GM12801 (cell line): ENCODE measurements at regions not wholly inside any gene's neighbourhood (a gene's known extent, or its start where the extent isn't known, plus 50 kb on each side); places are given as distances from the start of the nearest gene placed in this dataset.

Source experiments
- CTCF ChIP-seq: IDR thresholded peaks from one replicate; pipeline ENCODE4 v1.5.1; 2011; ENCODE audit warnings: control low read depth; ENCODE audit not compliant: insufficient read length; ENCODE audit errors: extremely low read depth

GRCh38 chr2:225173909-225174308 lies 131.6 kb upstream of the DOCK10 start:
- TF ChIP-seq CTCF, result no peak

- no peak for TF ChIP-seq CTCF
Observed at GRCh38 chr2:225171350-225171749, 129.1 kb upstream of the DOCK10 start.

- no peak for TF ChIP-seq CTCF
Observed at GRCh38 chr2:225170162-225170561, 127.9 kb upstream of the DOCK10 start.

- TF ChIP-seq CTCF, result no peak
Observed at GRCh38 chr2:225169396-225169795, 127.1 kb upstream of the DOCK10 start.

- TF ChIP-seq CTCF, result no peak
Observed at GRCh38 chr2:225165052-225165451, 122.8 kb upstream of the DOCK10 start.

- TF ChIP-seq CTCF, result no peak
Observed at GRCh38 chr2:225164401-225165050, 122.3 kb upstream of the DOCK10 start.

- TF ChIP-seq CTCF, result no peak
Observed at GRCh38 chr2:225158360-225158759, 116.1 kb upstream of the DOCK10 start.

GRCh38 chr2:225156853-225157451 lies 114.7 kb upstream of the DOCK10 start:
- TF ChIP-seq CTCF, result no peak
